Heart left ventricle (tissue), 16 donors: ENCODE measurements at regions not wholly inside any gene's neighbourhood (a gene's known extent, or its start where the extent isn't known, plus 50 kb on each side); places are given as distances from the start of the nearest gene placed in this dataset.

ENCODE experiments used
- ATAC-seq, 4 donors: fragments of 200-7000 bp; cut with Tn5 transposase; one replicate each; pipeline ENCODE4 v1.9.1; 2020 to 2022; ENCODE audit warnings: moderate library complexity in 4 of 4, mild to moderate bottlenecking in 3 of 4, moderate number of reproducible peaks in 1 of 4
- DNase-seq, 5 donors: peaks; one replicate each; pipeline ENCODE4 v3.0.0-alpha.2; 2020
- H3K27ac ChIP-seq, 12 donors: fragments of 200-600 bp; sonication (generic) in 4 of 12; one replicate each; pipeline versions ENCODE4 v1.5.0 to v1.8.0; 2016 to 2022; ENCODE audit warnings: mild to moderate bottlenecking in 2 of 12
- H3K27me3 ChIP-seq, 9 donors: fragments of 200-600 bp; sonication (generic) in 2 of 9; one replicate each; pipeline versions ENCODE4 v1.5.1 to v1.8.0; 2016 to 2022; ENCODE audit warnings: mild to moderate bottlenecking in 3 of 9
- H3K36me3 ChIP-seq, 9 donors: fragments of 200-600 bp; sonication (generic) in 2 of 9; one replicate each; pipeline versions ENCODE4 v1.5.0 to v1.8.0; 2018 to 2022; ENCODE audit warnings: mild to moderate bottlenecking in 2 of 9
- H3K4me1 ChIP-seq, 12 donors: fragments of 200-600 bp; sonication (generic) in 4 of 12; one replicate each; pipeline versions ENCODE4 v1.5.0 to v1.8.0; 2016 to 2022; ENCODE audit warnings: mild to moderate bottlenecking in 3 of 12
- H3K4me3 ChIP-seq, 12 donors: fragments of 200-600 bp; sonication (generic) in 4 of 12; one replicate each; pipeline versions ENCODE4 v1.5.0 to v1.8.0; 2017 to 2022; ENCODE audit warnings: mild to moderate bottlenecking in 9 of 12, moderate library complexity in 4 of 12
- H3K9me3 ChIP-seq, 12 donors: fragments of 200-600 bp; sonication (generic) in 4 of 12; one replicate each; pipeline versions ENCODE4 v1.5.0 to v1.8.0; 2016 to 2022; ENCODE audit warnings: mild to moderate bottlenecking in 1 of 12
- CTCF ChIP-seq, 12 donors: fragments of 200-600 bp; sonication (generic) in 4 of 12; IDR thresholded peaks; one replicate each; pipeline versions ENCODE4 v1.5.0 to v1.8.0; 2018 to 2022; ENCODE audit warnings: antibody characterized with exemption in 12 of 12, mild to moderate bottlenecking in 5 of 12
- POLR2A ChIP-seq, 2 donors: fragments of 450-650 bp; IDR thresholded peaks; one replicate each; pipeline ENCODE4 v1.6.1; 2017; ENCODE audit warnings: antibody characterized with exemption in 2 of 2, mild to moderate bottlenecking in 2 of 2, moderate library complexity in 2 of 2
- WGBS, 4 donors: extraction: QIAGEN DNeasy Blood & Tissue Kit in 2 of 4; methylation state at CpG; one replicate each; pipeline versions ENCODE4 v1.1.5 to v1.1.7; 2013 to 2018; 5-methylcytosine and 5-hydroxymethylcytosine counted together
- intact Hi-C, 10 donors: fragments of 100-400 bp; cut with DNase I; formaldehyde crosslinking; loops; one replicate each; pipeline versions ENCODE4 v1.11.1 to v1.14.2; 2022
- donor health status: ischemic (EF 13 %, LVEDD 7.1; RV severe dilation, severe dysfunction).
- donor health status: healthy with polysubstance abuse.
- donor health status: DM: no; HTN: yes; CAD: no.
- donor health status: DM: no; HTN: no; CAD: no.
- donor health status: ischemic (EF 25% LVEDD 6.9; RV normal size, moderate dysfunction).
- donor health status: ischemic (EF 25% LVEDD 5.7; RV mildly dilated, moderate dysfunction).
- donor health status: healthy.
- donor health status: DM: yes; HTN: yes; CAD: no.
- donor health status: ischemic (EF 35%, LVEDD 5.7; RV mildly dilated, moderate dysfunction).
- donor health status: nonischemic (EF 11% LVEDD 7.7; RV severe dilation, severe dysfunction).
- donor health status: DM: yes; HTN: yes; CAD: no.
- donor health status: PGD.
- donor health status: ischemic (EF 29% LVEDD 5.4; RV normal size, mild dysfunction).
- donor health status: nonischemic (EF 23%, LVEDD 6.1; RV moderate dilation, normal function).

GRCh38 chr3:194812176-194812575, 126.5 kb downstream of the FAM43A start:
- Histone ChIP-seq H3K9me3 (no peaks in the 10 kb centered on the region), H3K27me3 (no peaks in the 10 kb centered on the region), H3K27ac (no peak overlapping the region), H3K36me3 (no peaks in the 10 kb centered on the region), H3K4me3 (no peak overlapping the region), H3K4me1 (peaks cover 0 to 3% (median 0%) of the 10 kb centered on the region in 12 donors)
- ATAC-seq (no peak), DNase-seq (no peak)
- no peak for TF ChIP-seq POLR2A (IDR thresholded peaks at IDR 0.05)
- no peak for TF ChIP-seq CTCF (IDR thresholded peaks at IDR 0.05)
- intact Hi-C loops: no loop called here
- 92 to 97% (median 96%) methylated on average over 10 of the region's 10 CpGs for WGBS, 4 donors

GRCh38 chr3:194814878-194815357, 129.2 kb downstream of the FAM43A start:
- WGBS, 4 donors: 49 to 80% (median 65%) methylated on average over 5 of the region's 5 CpGs
- ATAC-seq: peak in 3 of 4 donors; percentile 44 to 74 (median 67)
- Histone ChIP-seq H3K4me3 (no peak overlapping the region), H3K4me1 (peaks cover 0 to 3% (median 0%) of the 10 kb centered on the region in 12 donors), H3K36me3 (no peaks in the 10 kb centered on the region), H3K9me3 (no peaks in the 10 kb centered on the region), H3K27me3 (no peaks in the 10 kb centered on the region), H3K27ac (peak overlapping the region in 4 of 12 donors; percentile 17 to 32 (median 26))
- peak in 1 of 5 donors; percentile 18 for DNase-seq
- TF ChIP-seq CTCF (IDR thresholded peaks at IDR 0.05) (no peak), POLR2A (IDR thresholded peaks at IDR 0.05) (no peak)
- intact Hi-C loops: no loop called here

- WGBS, 4 donors: 92 to 96% (median 94%) methylated on average over 12 of the region's 12 CpGs
- DNase-seq (no peak), ATAC-seq (no peak)
- Histone ChIP-seq H3K9me3 (no peaks in the 10 kb centered on the region), H3K36me3 (no peaks in the 10 kb centered on the region), H3K4me1 (peaks cover 0 to 3% (median 0%) of the 10 kb centered on the region in 12 donors), H3K4me3 (no peak overlapping the region), H3K27ac (no peak overlapping the region), H3K27me3 (no peaks in the 10 kb centered on the region)
- TF ChIP-seq CTCF (IDR thresholded peaks at IDR 0.05): no peak
- TF ChIP-seq POLR2A (IDR thresholded peaks at IDR 0.05): no peak
- intact Hi-C loops: no loop called here
These were observed 131.3 kb downstream of the FAM43A start for GRCh38 chr3:194816748-194817591.

GRCh38 chr3:194817592-194817930, 131.9 kb downstream of the FAM43A start:
- ATAC-seq (no peak), DNase-seq (no peak)
- Histone ChIP-seq H3K4me1 (peaks cover 0 to 3% (median 0%) of the 10 kb centered on the region in 12 donors), H3K27me3 (no peaks in the 10 kb centered on the region), H3K9me3 (no peaks in the 10 kb centered on the region), H3K36me3 (no peaks in the 10 kb centered on the region), H3K4me3 (no peak overlapping the region), H3K27ac (no peak overlapping the region)
- 65 to 81% (median 75%) methylated on average over 4 of the region's 4 CpGs for WGBS, 4 donors
- no peak for TF ChIP-seq POLR2A (IDR thresholded peaks at IDR 0.05)
- no peak for TF ChIP-seq CTCF (IDR thresholded peaks at IDR 0.05)
- intact Hi-C loops: no loop called here
